ENCODE measurements at regions not wholly inside any gene's neighbourhood (a gene's known extent, or its start where the extent isn't known, plus 50 kb on each side); places are given as distances from the start of the nearest gene placed in this dataset.

GRCh38 chr2:228700638-228701037 lies 519.2 kb upstream of the SPHKAP start:
- no peak for DNase-seq

GRCh38 chr2:228699888-228700287 lies 518.4 kb upstream of the SPHKAP start:
- DNase-seq = no peak

GRCh38 chr2:228699400-228699799 lies 517.9 kb upstream of the SPHKAP start:
- no peak for DNase-seq

- no peak for DNase-seq
These were observed 517.5 kb upstream of the SPHKAP start for GRCh38 chr2:228698963-228699362.

- no peak for DNase-seq
These were observed 516.0 kb upstream of the SPHKAP start for GRCh38 chr2:228697456-228697855.

- no peak for DNase-seq
These were observed 509.2 kb upstream of the SPHKAP start for GRCh38 chr2:228690681-228691080.

- DNase-seq = no peak
These were observed 507.6 kb upstream of the SPHKAP start for GRCh38 chr2:228689053-228689452.

- no peak for DNase-seq
These were observed 506.6 kb upstream of the SPHKAP start for GRCh38 chr2:228688007-228688645.

GRCh38 chr2:228681979-228682378 lies 500.5 kb upstream of the SPHKAP start:
- DNase-seq = no peak

- DNase-seq = no peak
These were observed 499.9 kb upstream of the SPHKAP start for GRCh38 chr2:228681426-228681825.

- no peak for DNase-seq
These were observed 496.6 kb upstream of the SPHKAP start for GRCh38 chr2:228678110-228678509.

- no peak for DNase-seq
These were observed 494.2 kb upstream of the SPHKAP start for GRCh38 chr2:228675646-228676045.

GRCh38 chr2:228675091-228675490 lies 493.6 kb upstream of the SPHKAP start:
- no peak for DNase-seq

- no peak for DNase-seq
These were observed 492.5 kb upstream of the SPHKAP start for GRCh38 chr2:228673876-228674554.

- DNase-seq = no peak
These were observed 488.2 kb upstream of the SPHKAP start for GRCh38 chr2:228669690-228670089.

GRCh38 chr2:228665232-228665631 lies 483.7 kb upstream of the SPHKAP start:
- DNase-seq = no peak

- no peak for DNase-seq
These were observed 477.5 kb upstream of the SPHKAP start for GRCh38 chr2:228658998-228659397.

GRCh38 chr2:228657807-228658402 lies 476.4 kb upstream of the SPHKAP start:
- peak; percentile 7 for DNase-seq

GRCh38 chr2:228655331-228655730 lies 473.8 kb upstream of the SPHKAP start:
- no peak for DNase-seq

GRCh38 chr2:228654707-228655106 lies 473.2 kb upstream of the SPHKAP start:
- DNase-seq = no peak

GRCh38 chr2:228653884-228654283 lies 472.4 kb upstream of the SPHKAP start:
- DNase-seq = no peak

GRCh38 chr2:228652366-228652765 lies 470.9 kb upstream of the SPHKAP start:
- no peak for DNase-seq

GRCh38 chr2:228649876-228650275 lies 468.4 kb upstream of the SPHKAP start:
- DNase-seq = no peak

GRCh38 chr2:228649447-228649846 lies 468.0 kb upstream of the SPHKAP start:
- no peak for DNase-seq

All from suppressor macrophage treated with lipopolysaccharide for 4 hours (primary cell).